Activated CD8-positive, alpha-beta T cell treated with anti-CD3 and anti-CD28 coated beads for 36 hours (primary cell): ENCODE measurements at regions not wholly inside any gene's neighbourhood (a gene's known extent, or its start where the extent isn't known, plus 50 kb on each side); places are given as distances from the start of the nearest gene placed in this dataset.

Experiments
- ATAC-seq: fragments of 200-7000 bp; cut with Tn5 transposase; one replicate; pipeline ENCODE4 v1.10.0; 2021; ENCODE audit warnings: mild to moderate bottlenecking, moderate library complexity
- CTCF ChIA-PET: fragments of 350-600 bp; sonication (Branson Sonifier 250); formaldehyde crosslinking; loops from one replicate; lab custom pipeline; 2021; ENCODE audit warnings: antibody characterized with exemption; lab: Charles Lee
- POLR2A ChIA-PET: fragments of 350-600 bp; sonication (Branson Sonifier 250); formaldehyde crosslinking; loops from one replicate; lab custom pipeline; 2021; ENCODE audit warnings: antibody characterized with exemption; lab: Charles Lee
- DNase-seq: peaks from one replicate; pipeline ENCODE4 v3.0.0-alpha.2; 2020
- H3K27ac Mint-ChIP-seq: one replicate; pipeline ENCODE4 v1.8.0; 2021; ENCODE audit warnings: mild to moderate bottlenecking, mixed read lengths
- H3K27me3 Mint-ChIP-seq: one replicate; pipeline ENCODE4 v1.8.0; 2021; ENCODE audit warnings: mixed read lengths
- H3K36me3 Mint-ChIP-seq: one replicate; pipeline ENCODE4 v1.8.0; 2021; ENCODE audit warnings: low read depth, mixed read lengths
- H3K4me1 Mint-ChIP-seq: one replicate; pipeline ENCODE4 v1.8.0; 2021; ENCODE audit warnings: low read depth, mixed read lengths
- H3K4me3 Mint-ChIP-seq: one replicate; pipeline ENCODE4 v1.8.0; 2021; ENCODE audit warnings: mild to moderate bottlenecking, moderate library complexity, mixed read lengths
- H3K9me3 Mint-ChIP-seq: one replicate; pipeline ENCODE4 v1.8.0; 2021; ENCODE audit warnings: mixed read lengths
- intact Hi-C: fragments of 100-400 bp; cut with micrococcal nuclease; formaldehyde crosslinking; loops from one replicate; pipeline ENCODE4 v1.10.0; 2022
- TF ChIP-seq, protein P1 (sequence below): fragments of 200-600 bp; IDR thresholded peaks from one replicate; pipeline ENCODE4 v1.8.0; 2022; ENCODE audit warnings: antibody characterized with exemption, mild to moderate bottlenecking

DNA sequence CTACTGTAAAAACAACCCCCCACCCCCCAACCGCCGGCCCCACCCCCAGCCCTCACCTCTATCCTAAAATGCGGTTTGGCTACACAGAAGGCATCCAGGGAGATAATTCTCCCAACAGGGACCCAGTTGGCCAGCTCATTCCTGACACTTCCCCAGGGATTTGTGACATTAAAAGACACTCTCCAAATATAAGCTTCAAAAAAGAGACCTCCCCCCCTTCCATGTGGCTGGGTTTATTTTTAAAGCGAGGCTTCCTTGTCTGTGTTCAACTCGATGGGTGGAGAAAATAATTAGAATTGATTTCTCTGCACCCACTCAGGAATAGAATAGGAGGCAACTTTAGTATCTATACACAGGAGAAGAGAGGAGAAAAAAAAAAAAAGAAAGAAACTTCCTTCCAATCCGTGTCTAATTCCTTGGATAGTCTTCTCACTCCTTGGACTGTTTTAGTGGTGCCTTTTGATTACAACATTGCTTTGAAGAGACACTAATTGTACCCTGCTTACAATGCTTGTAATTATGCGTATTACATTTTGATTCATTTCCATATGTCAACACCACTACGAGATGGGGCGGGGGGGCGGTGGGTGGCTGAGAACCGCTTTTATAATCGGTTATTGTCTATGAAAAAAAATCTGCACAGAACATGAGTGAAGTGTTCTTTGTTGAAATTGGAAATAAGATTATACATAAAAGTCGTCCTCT is 500.4 kb downstream of the MIAT start:
- Mint-ChIP-seq H3K9me3 (no peaks in the 10 kb centered on the region), H3K36me3 (no peaks in the 10 kb centered on the region), H3K27ac (no peak overlapping the region), H3K4me1 (no peaks in the 10 kb centered on the region), H3K27me3 (peaks cover 28% of the 10 kb centered on the region), H3K4me3 (no peak overlapping the region)
- CTCF ChIA-PET, result no interaction called here
- DNase-seq (no peak), ATAC-seq (no peak)
- POLR2A ChIA-PET, result interaction anchor here (0.7 kb wide), 1 partner anchor 271 kb away, joined by 3 read pairs; no protein-coding TSS in a partner anchor
- TF ChIP-seq, protein P1, sequence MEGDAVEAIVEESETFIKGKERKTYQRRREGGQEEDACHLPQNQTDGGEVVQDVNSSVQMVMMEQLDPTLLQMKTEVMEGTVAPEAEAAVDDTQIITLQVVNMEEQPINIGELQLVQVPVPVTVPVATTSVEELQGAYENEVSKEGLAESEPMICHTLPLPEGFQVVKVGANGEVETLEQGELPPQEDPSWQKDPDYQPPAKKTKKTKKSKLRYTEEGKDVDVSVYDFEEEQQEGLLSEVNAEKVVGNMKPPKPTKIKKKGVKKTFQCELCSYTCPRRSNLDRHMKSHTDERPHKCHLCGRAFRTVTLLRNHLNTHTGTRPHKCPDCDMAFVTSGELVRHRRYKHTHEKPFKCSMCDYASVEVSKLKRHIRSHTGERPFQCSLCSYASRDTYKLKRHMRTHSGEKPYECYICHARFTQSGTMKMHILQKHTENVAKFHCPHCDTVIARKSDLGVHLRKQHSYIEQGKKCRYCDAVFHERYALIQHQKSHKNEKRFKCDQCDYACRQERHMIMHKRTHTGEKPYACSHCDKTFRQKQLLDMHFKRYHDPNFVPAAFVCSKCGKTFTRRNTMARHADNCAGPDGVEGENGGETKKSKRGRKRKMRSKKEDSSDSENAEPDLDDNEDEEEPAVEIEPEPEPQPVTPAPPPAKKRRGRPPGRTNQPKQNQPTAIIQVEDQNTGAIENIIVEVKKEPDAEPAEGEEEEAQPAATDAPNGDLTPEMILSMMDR, result no peak
- intact Hi-C loops, result no loop called here

DNA sequence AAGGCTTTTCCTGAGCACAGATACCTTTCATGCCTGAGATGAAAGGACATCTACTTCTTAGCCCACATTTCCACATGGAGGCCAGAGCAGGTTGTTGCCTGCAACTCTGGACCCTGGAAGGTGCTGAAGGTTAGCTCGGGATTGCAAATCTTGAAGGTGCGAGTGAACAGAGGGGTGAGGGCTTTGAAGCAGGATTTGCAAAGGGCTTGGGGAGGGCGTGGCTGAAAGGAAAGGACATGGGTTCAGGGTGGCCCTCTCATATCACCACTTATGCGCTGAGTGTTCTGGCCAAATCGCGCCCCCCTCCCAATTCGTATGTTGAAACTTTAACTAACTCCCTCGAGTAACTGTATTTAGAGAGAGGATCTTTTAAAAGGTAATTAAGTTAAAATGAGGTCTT is 501.6 kb downstream of the MIAT start:
- ChIA-PET POLR2A (no interaction called here), CTCF (no interaction called here)
- Mint-ChIP-seq H3K4me1 (no peaks in the 10 kb centered on the region), H3K9me3 (no peaks in the 10 kb centered on the region), H3K27me3 (peaks cover 24% of the 10 kb centered on the region), H3K4me3 (no peak overlapping the region), H3K27ac (no peak overlapping the region), H3K36me3 (no peaks in the 10 kb centered on the region)
- intact Hi-C loops, result no loop called here
- ATAC-seq (no peak), DNase-seq (no peak)
- TF ChIP-seq, protein P1, result no peak

DNA sequence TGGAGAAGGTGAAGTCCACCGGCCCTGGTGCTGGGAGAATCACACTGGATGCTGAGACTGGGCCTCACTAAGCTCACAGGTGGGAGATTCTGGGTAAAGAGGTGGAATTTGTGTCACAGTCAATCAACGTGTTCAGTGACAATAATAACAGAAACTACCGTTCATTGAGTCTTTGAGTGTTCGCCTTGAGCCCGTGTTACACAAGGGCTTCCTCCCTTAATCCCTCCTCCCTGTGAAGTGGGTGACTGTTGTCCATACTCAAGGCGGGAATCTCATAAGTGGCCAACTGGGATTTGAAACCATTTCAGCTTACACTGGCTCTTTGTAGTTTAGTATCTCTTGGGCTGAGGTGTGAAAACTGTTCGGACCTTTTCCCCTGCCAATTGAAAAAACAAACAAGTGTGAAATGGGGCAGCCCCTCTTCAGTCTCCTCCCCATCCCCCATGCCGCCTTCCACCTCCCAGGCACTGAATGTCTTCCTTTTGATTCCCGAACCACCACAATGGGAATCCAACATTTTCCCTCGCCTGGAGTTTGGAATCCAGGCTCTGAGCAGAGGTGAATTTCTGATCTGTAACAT is 502.4 kb downstream of the MIAT start:
- ChIA-PET POLR2A (no interaction called here), CTCF (no interaction called here)
- peaks cover 22% of the 10 kb centered on the region for H3K27me3 Mint-ChIP-seq
- H3K4me3 Mint-ChIP-seq, result no peak overlapping the region
- ATAC-seq (no peak), DNase-seq (no peak)
- H3K4me1 Mint-ChIP-seq, result no peaks in the 10 kb centered on the region
- intact Hi-C loops, result no loop called here
- no peaks in the 10 kb centered on the region for H3K9me3 Mint-ChIP-seq
- H3K27ac Mint-ChIP-seq, result no peak overlapping the region
- H3K36me3 Mint-ChIP-seq, result no peaks in the 10 kb centered on the region
- TF ChIP-seq, protein P1, result no peak

DNA sequence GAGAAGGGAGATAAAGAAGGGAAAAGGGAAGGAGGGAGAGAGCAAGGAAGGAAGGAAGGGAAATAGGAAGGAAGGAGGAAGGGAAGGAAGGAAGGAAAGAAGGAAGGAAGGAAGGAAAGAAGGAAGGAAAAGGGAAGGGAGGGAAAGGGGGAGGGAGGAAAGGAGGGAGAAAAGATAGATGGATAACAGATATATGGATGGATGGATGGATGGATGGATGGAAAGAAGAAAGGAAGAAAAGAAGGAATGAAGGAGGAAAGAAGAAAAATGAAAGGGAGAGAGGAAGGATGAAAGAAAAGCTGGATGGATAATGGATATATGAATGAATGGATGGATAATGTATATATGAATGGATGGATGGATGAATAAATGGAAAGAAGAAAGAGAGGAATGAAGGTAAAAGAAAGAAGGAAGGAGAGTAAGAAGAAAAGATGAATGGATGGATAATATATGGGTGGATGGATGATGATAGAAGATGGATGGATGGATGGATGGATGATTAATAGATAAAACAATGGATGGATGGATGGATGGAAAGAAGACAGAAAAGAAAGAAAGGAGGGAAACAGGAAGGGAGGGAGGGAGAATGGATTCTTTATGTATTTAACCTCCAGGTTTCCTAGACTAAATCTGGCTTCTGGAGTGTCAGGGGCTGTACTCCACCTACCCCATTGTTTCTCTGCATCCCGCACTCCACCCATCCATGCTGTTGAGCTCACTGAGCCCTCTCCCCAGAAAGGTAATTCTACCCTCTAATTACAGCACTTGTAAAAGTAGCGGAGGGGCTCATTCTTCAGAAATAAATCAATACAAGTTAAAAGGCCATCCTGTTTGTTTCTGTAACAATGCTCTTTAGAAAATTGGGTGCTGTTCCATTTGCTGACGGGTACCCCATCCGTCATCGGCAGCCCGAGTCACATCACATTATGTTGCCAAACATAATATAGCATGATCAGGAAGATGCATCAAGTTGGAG is 506.1 kb downstream of the MIAT start:
- H3K9me3 Mint-ChIP-seq, result no peaks in the 10 kb centered on the region
- no peak overlapping the region for H3K4me3 Mint-ChIP-seq
- DNase-seq (no peak), ATAC-seq (no peak)
- no peaks in the 10 kb centered on the region for H3K4me1 Mint-ChIP-seq
- TF ChIP-seq, protein P1, result no peak
- intact Hi-C loops, result no loop called here
- H3K27me3 Mint-ChIP-seq, result peaks cover 18% of the 10 kb centered on the region
- POLR2A ChIA-PET, result no interaction called here
- H3K36me3 Mint-ChIP-seq, result no peaks in the 10 kb centered on the region
- CTCF ChIA-PET, result no interaction called here
- H3K27ac Mint-ChIP-seq, result no peak overlapping the region
